ENCODE measurements at regions not wholly inside any gene's neighbourhood (a gene's known extent, or its start where the extent isn't known, plus 50 kb on each side); places are given as distances from the start of the nearest gene placed in this dataset.

DNA sequence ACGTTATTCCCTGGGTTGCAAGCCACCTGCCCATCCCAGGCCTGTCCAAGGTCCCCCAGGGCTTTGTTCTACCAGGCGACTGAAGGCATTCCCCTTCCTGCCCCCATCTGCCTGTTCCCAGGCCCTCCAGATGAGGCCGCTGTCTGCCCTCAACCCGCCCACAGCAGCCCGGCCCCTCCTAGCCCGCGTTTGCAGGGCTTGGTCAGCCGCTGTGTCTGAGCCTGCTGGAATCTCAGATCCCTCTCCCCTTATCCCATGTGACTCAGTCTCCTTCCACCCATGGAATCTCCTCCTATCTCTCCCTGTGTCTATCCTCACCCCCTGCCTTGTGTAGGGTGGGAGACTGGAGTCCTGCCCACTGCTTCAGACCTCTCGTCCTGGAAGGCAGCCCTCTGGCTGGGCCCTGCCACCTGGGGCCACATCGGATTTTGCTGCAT lies 186.0 kb upstream of the TNRC6C start (continued):
- TF ChIP-seq, protein P1, sequence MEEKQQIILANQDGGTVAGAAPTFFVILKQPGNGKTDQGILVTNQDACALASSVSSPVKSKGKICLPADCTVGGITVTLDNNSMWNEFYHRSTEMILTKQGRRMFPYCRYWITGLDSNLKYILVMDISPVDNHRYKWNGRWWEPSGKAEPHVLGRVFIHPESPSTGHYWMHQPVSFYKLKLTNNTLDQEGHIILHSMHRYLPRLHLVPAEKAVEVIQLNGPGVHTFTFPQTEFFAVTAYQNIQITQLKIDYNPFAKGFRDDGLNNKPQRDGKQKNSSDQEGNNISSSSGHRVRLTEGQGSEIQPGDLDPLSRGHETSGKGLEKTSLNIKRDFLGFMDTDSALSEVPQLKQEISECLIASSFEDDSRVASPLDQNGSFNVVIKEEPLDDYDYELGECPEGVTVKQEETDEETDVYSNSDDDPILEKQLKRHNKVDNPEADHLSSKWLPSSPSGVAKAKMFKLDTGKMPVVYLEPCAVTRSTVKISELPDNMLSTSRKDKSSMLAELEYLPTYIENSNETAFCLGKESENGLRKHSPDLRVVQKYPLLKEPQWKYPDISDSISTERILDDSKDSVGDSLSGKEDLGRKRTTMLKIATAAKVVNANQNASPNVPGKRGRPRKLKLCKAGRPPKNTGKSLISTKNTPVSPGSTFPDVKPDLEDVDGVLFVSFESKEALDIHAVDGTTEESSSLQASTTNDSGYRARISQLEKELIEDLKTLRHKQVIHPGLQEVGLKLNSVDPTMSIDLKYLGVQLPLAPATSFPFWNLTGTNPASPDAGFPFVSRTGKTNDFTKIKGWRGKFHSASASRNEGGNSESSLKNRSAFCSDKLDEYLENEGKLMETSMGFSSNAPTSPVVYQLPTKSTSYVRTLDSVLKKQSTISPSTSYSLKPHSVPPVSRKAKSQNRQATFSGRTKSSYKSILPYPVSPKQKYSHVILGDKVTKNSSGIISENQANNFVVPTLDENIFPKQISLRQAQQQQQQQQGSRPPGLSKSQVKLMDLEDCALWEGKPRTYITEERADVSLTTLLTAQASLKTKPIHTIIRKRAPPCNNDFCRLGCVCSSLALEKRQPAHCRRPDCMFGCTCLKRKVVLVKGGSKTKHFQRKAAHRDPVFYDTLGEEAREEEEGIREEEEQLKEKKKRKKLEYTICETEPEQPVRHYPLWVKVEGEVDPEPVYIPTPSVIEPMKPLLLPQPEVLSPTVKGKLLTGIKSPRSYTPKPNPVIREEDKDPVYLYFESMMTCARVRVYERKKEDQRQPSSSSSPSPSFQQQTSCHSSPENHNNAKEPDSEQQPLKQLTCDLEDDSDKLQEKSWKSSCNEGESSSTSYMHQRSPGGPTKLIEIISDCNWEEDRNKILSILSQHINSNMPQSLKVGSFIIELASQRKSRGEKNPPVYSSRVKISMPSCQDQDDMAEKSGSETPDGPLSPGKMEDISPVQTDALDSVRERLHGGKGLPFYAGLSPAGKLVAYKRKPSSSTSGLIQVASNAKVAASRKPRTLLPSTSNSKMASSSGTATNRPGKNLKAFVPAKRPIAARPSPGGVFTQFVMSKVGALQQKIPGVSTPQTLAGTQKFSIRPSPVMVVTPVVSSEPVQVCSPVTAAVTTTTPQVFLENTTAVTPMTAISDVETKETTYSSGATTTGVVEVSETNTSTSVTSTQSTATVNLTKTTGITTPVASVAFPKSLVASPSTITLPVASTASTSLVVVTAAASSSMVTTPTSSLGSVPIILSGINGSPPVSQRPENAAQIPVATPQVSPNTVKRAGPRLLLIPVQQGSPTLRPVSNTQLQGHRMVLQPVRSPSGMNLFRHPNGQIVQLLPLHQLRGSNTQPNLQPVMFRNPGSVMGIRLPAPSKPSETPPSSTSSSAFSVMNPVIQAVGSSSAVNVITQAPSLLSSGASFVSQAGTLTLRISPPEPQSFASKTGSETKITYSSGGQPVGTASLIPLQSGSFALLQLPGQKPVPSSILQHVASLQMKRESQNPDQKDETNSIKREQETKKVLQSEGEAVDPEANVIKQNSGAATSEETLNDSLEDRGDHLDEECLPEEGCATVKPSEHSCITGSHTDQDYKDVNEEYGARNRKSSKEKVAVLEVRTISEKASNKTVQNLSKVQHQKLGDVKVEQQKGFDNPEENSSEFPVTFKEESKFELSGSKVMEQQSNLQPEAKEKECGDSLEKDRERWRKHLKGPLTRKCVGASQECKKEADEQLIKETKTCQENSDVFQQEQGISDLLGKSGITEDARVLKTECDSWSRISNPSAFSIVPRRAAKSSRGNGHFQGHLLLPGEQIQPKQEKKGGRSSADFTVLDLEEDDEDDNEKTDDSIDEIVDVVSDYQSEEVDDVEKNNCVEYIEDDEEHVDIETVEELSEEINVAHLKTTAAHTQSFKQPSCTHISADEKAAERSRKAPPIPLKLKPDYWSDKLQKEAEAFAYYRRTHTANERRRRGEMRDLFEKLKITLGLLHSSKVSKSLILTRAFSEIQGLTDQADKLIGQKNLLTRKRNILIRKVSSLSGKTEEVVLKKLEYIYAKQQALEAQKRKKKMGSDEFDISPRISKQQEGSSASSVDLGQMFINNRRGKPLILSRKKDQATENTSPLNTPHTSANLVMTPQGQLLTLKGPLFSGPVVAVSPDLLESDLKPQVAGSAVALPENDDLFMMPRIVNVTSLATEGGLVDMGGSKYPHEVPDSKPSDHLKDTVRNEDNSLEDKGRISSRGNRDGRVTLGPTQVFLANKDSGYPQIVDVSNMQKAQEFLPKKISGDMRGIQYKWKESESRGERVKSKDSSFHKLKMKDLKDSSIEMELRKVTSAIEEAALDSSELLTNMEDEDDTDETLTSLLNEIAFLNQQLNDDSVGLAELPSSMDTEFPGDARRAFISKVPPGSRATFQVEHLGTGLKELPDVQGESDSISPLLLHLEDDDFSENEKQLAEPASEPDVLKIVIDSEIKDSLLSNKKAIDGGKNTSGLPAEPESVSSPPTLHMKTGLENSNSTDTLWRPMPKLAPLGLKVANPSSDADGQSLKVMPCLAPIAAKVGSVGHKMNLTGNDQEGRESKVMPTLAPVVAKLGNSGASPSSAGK (IDR thresholded peaks at IDR 0.05) = no peak
- TF ChIP-seq MAZ (CRISPR knock-in tag; conservative IDR thresholded peaks at IDR 0.05 in 1 of 2, IDR thresholded peaks at IDR 0.05 in 1 of 2) (peak in 1 of 2 experiments; percentile 91; a peak in 2 of 4 replicates), ZNF263 (CRISPR knock-in tag; IDR thresholded peaks at IDR 0.05; ENCODE audit: borderline replicate concordance) (0 out of 2 replicates have a peak, but pooled peaks have one; percentile 17), RCOR1 (IDR thresholded peaks at IDR 0.05; ENCODE audit: borderline replicate concordance in 1 of 2, low read depth in 2 of 2, low read length in 2 of 2) (peak in 1 of 2 experiments; percentile 38; a peak in 1 of 4 replicates), KLF16 (IDR thresholded peaks at IDR 0.05) (0 out of 2 replicates have a peak, but pooled peaks have one; percentile 21), XRCC5 (IDR thresholded peaks at IDR 0.05; ENCODE audit: low read depth, low read length) (0 out of 2 replicates have a peak, but pooled peaks have one; percentile 17), GABPB1 (CRISPR knock-in tag; IDR thresholded peaks at IDR 0.05) (peak; percentile 42; the same call in 1 of the 2 replicates), FOXM1 (IDR thresholded peaks at IDR 0.05; ENCODE audit: low read depth) (no peak), FOXM1 (CRISPR knock-in tag; IDR thresholded peaks at IDR 0.05; ENCODE audit: low read depth) (no peak)
- TF ChIP-seq, protein P2, sequence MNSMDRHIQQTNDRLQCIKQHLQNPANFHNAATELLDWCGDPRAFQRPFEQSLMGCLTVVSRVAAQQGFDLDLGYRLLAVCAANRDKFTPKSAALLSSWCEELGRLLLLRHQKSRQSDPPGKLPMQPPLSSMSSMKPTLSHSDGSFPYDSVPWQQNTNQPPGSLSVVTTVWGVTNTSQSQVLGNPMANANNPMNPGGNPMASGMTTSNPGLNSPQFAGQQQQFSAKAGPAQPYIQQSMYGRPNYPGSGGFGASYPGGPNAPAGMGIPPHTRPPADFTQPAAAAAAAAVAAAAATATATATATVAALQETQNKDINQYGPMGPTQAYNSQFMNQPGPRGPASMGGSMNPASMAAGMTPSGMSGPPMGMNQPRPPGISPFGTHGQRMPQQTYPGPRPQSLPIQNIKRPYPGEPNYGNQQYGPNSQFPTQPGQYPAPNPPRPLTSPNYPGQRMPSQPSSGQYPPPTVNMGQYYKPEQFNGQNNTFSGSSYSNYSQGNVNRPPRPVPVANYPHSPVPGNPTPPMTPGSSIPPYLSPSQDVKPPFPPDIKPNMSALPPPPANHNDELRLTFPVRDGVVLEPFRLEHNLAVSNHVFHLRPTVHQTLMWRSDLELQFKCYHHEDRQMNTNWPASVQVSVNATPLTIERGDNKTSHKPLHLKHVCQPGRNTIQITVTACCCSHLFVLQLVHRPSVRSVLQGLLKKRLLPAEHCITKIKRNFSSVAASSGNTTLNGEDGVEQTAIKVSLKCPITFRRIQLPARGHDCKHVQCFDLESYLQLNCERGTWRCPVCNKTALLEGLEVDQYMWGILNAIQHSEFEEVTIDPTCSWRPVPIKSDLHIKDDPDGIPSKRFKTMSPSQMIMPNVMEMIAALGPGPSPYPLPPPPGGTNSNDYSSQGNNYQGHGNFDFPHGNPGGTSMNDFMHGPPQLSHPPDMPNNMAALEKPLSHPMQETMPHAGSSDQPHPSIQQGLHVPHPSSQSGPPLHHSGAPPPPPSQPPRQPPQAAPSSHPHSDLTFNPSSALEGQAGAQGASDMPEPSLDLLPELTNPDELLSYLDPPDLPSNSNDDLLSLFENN (IDR thresholded peaks at IDR 0.05; ENCODE audit: low read depth in 2 of 2, low read length in 2 of 2) = 0 out of 4 replicates have a peak, but pooled peaks of 1 of the 2 experiments have one; percentile 16
- TF ChIP-seq, protein P3, sequence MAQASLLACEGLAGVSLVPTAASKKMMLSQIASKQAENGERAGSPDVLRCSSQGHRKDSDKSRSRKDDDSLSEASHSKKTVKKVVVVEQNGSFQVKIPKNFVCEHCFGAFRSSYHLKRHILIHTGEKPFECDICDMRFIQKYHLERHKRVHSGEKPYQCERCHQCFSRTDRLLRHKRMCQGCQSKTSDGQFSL (CRISPR knock-in tag; IDR thresholded peaks at IDR 0.05) = 0 out of 2 replicates have a peak, but pooled peaks have one; percentile 45
- TF ChIP-seq, protein P3 (tag; IDR thresholded peaks at IDR 0.05) = no peak
